Epidermal melanocyte (primary cell): ENCODE measurements at regions not wholly inside any gene's neighbourhood (a gene's known extent, or its start where the extent isn't known, plus 50 kb on each side); places are given as distances from the start of the nearest gene placed in this dataset.

Source experiments
- DNase-seq: peaks from one replicate; pipeline ENCODE4 v3.0.0; 2011; ENCODE audit warnings: low spot score; ENCODE audit not compliant: insufficient read length

- no peak for DNase-seq
These were observed 220.1 kb downstream of the TUSC7 start for GRCh38 chr3:116929505-116930222.

GRCh38 chr3:116930786-116931185, 221.2 kb downstream of the TUSC7 start:
- DNase-seq = no peak

GRCh38 chr3:116939091-116939490, 229.5 kb downstream of the TUSC7 start:
- no peak for DNase-seq

GRCh38 chr3:116939550-116939949, 230.0 kb downstream of the TUSC7 start:
- DNase-seq = no peak

- no peak for DNase-seq
These were observed 231.1 kb downstream of the TUSC7 start for GRCh38 chr3:116940719-116941118.

GRCh38 chr3:116946376-116946775, 236.8 kb downstream of the TUSC7 start:
- DNase-seq = no peak

- DNase-seq = no peak
These were observed 237.6 kb downstream of the TUSC7 start for GRCh38 chr3:116947148-116947547.

- DNase-seq = no peak
These were observed 238.2 kb downstream of the TUSC7 start for GRCh38 chr3:116947809-116948208.

- no peak for DNase-seq
These were observed 240.9 kb downstream of the TUSC7 start for GRCh38 chr3:116950301-116951055.

GRCh38 chr3:116951610-116952009, 242.0 kb downstream of the TUSC7 start:
- DNase-seq = no peak

GRCh38 chr3:116958291-116958690, 248.7 kb downstream of the TUSC7 start:
- no peak for DNase-seq

- DNase-seq = no peak
These were observed 251.5 kb downstream of the TUSC7 start for GRCh38 chr3:116961106-116961505.

GRCh38 chr3:116963802-116964201, 254.2 kb downstream of the TUSC7 start:
- no peak for DNase-seq

GRCh38 chr3:116966649-116967048, 257.1 kb downstream of the TUSC7 start:
- DNase-seq = no peak

GRCh38 chr3:116969135-116969534, 259.6 kb downstream of the TUSC7 start:
- DNase-seq = no peak

- no peak for DNase-seq
These were observed 260.1 kb downstream of the TUSC7 start for GRCh38 chr3:116969646-116970045.

GRCh38 chr3:116971531-116971930, 262.0 kb downstream of the TUSC7 start:
- no peak for DNase-seq

- no peak for DNase-seq
These were observed 265.1 kb downstream of the TUSC7 start for GRCh38 chr3:116974702-116975101.

- no peak for DNase-seq
These were observed 267.9 kb downstream of the TUSC7 start for GRCh38 chr3:116977441-116977840.

GRCh38 chr3:116980099-116980498, 270.5 kb downstream of the TUSC7 start:
- DNase-seq = no peak

GRCh38 chr3:116981089-116981488, 271.5 kb downstream of the TUSC7 start:
- DNase-seq = no peak

- no peak for DNase-seq
These were observed 274.7 kb downstream of the TUSC7 start for GRCh38 chr3:116984301-116984700.

- no peak for DNase-seq
These were observed 284.8 kb downstream of the TUSC7 start for GRCh38 chr3:116994351-116994879.
